Iris pigment epithelial cell (primary cell): ENCODE measurements at regions not wholly inside any gene's neighbourhood (a gene's known extent, or its start where the extent isn't known, plus 50 kb on each side); places are given as distances from the start of the nearest gene placed in this dataset.

Experiments used
- DNase-seq: peaks from one replicate; pipeline ENCODE4 v3.0.0-alpha.2; 2011; ENCODE audit warnings: low read depth

- no peak for DNase-seq
Observed at GRCh38 chr6:43983191-43983590, 144.1 kb downstream of the MRPL14 start.

- DNase-seq = no peak
Observed at GRCh38 chr6:43982084-43982625, 145.1 kb downstream of the MRPL14 start.

GRCh38 chr6:43981363-43981990 is 145.8 kb downstream of the MRPL14 start:
- no peak for DNase-seq

GRCh38 chr6:43980004-43980795 is 147.1 kb downstream of the MRPL14 start:
- DNase-seq = no peak

GRCh38 chr6:43979525-43979924 is 147.7 kb downstream of the MRPL14 start:
- DNase-seq = no peak

- DNase-seq = no peak
Observed at GRCh38 chr6:43978473-43979346, 148.5 kb downstream of the MRPL14 start.

GRCh38 chr6:43977404-43978111 is 149.7 kb downstream of the MRPL14 start:
- DNase-seq = no peak

- DNase-seq = no peak
Observed at GRCh38 chr6:43976706-43977403, 150.4 kb downstream of the MRPL14 start.

- DNase-seq = peak; percentile 21
Observed at GRCh38 chr6:43974643-43975230, 152.5 kb downstream of the MRPL14 start.

GRCh38 chr6:43973357-43973756 is 153.9 kb downstream of the MRPL14 start:
- DNase-seq = no peak

- peak; percentile 90 for DNase-seq
Observed at GRCh38 chr6:43972913-43973300, 154.3 kb downstream of the MRPL14 start.

- DNase-seq = no peak
Observed at GRCh38 chr6:43972179-43972912, 154.9 kb downstream of the MRPL14 start.

- no peak for DNase-seq
Observed at GRCh38 chr6:43971776-43972126, 155.5 kb downstream of the MRPL14 start.

GRCh38 chr6:43970913-43971775 is 156.1 kb downstream of the MRPL14 start:
- DNase-seq = peak; percentile 46

- no peak for DNase-seq
Observed at GRCh38 chr6:43970068-43970912, 157.0 kb downstream of the MRPL14 start.

- DNase-seq = no peak
Observed at GRCh38 chr6:43969158-43969981, 157.9 kb downstream of the MRPL14 start.
